Tibial artery (tissue), 4 donors: ENCODE measurements at regions not wholly inside any gene's neighbourhood (a gene's known extent, or its start where the extent isn't known, plus 50 kb on each side); places are given as distances from the start of the nearest gene placed in this dataset.

Experiments
- DNase-seq, 2 donors: peaks; one replicate each; pipeline ENCODE4 v3.0.0-alpha.2; 2019
- H3K27ac ChIP-seq, 2 donors: fragments of 200-600 bp; sonication (generic) in 1 of 2; 1 replicate in 1 of 2; 2 replicates in 1 of 2; pipeline ENCODE4 v1.5.1; 2018 to 2019; ENCODE audit warnings: mild to moderate bottlenecking in 1 of 2
- H3K27me3 ChIP-seq, 2 donors: fragments of 200-600 bp; sonication (generic) in 1 of 2; one replicate each; pipeline versions ENCODE4 v1.5.1 to v1.6.0; 2016 to 2019
- H3K36me3 ChIP-seq, 3 donors: fragments of 200-600 bp; sonication (generic) in 2 of 3; one replicate each; pipeline ENCODE4 v1.5.1; 2016 to 2019; ENCODE audit warnings: mild to moderate bottlenecking in 2 of 3
- H3K4me1 ChIP-seq, 4 donors: fragments of 200-600 bp; sonication (generic) in 2 of 4; 1 replicate in 3 of 4; 2 replicates in 1 of 4; pipeline ENCODE4 v1.5.1; 2016 to 2019
- H3K4me3 ChIP-seq, 2 donors: fragments of 200-600 bp; sonication (generic) in 1 of 2; 1 replicate in 1 of 2; 2 replicates in 1 of 2; pipeline ENCODE4 v1.5.1; 2018 to 2019; ENCODE audit warnings: mild to moderate bottlenecking in 2 of 2
- H3K9me3 ChIP-seq, 3 donors: fragments of 200-600 bp; sonication (generic) in 1 of 3; one replicate each; pipeline ENCODE4 v1.5.1; 2016 to 2019
- CTCF ChIP-seq, 2 experiments: fragments of 200-600 bp in 1 of 2; fragments of 450-650 bp in 1 of 2; IDR thresholded peaks; one replicate each; pipeline ENCODE4 v1.5.1; 2017 to 2019; ENCODE audit warnings: antibody characterized with exemption in 2 of 2, mild to moderate bottlenecking in 1 of 2, moderate library complexity in 1 of 2
- intact Hi-C: fragments of 100-400 bp; cut with DNase I; formaldehyde crosslinking; loops from one replicate; pipeline ENCODE4 v1.15.0; 2023; ENCODE audit warnings: low total_unique reads

GRCh38 chr13:80265348-80265747 is 75.6 kb downstream of the SPRY2 start:
- Histone ChIP-seq H3K4me3 (no peak overlapping the region), H3K36me3 (no peaks in the 10 kb centered on the region), H3K27ac (no peak overlapping the region), H3K27me3 (no peaks in the 10 kb centered on the region), H3K4me1 (no peaks in the 10 kb centered on the region), H3K9me3 (no peaks in the 10 kb centered on the region)
- no peak for DNase-seq
- intact Hi-C loops = no loop called here
- TF ChIP-seq CTCF (IDR thresholded peaks at IDR 0.05) = no peak

GRCh38 chr13:80263745-80264513 is 77.0 kb downstream of the SPRY2 start:
- no peak overlapping the region for H3K4me3 ChIP-seq
- no peaks in the 10 kb centered on the region for H3K27me3 ChIP-seq
- TF ChIP-seq CTCF (IDR thresholded peaks at IDR 0.05) = no peak
- H3K27ac ChIP-seq = no peak overlapping the region
- no peak for DNase-seq
- intact Hi-C loops = no loop called here
- no peaks in the 10 kb centered on the region for H3K36me3 ChIP-seq
- no peaks in the 10 kb centered on the region for H3K4me1 ChIP-seq
- no peaks in the 10 kb centered on the region for H3K9me3 ChIP-seq

DNA sequence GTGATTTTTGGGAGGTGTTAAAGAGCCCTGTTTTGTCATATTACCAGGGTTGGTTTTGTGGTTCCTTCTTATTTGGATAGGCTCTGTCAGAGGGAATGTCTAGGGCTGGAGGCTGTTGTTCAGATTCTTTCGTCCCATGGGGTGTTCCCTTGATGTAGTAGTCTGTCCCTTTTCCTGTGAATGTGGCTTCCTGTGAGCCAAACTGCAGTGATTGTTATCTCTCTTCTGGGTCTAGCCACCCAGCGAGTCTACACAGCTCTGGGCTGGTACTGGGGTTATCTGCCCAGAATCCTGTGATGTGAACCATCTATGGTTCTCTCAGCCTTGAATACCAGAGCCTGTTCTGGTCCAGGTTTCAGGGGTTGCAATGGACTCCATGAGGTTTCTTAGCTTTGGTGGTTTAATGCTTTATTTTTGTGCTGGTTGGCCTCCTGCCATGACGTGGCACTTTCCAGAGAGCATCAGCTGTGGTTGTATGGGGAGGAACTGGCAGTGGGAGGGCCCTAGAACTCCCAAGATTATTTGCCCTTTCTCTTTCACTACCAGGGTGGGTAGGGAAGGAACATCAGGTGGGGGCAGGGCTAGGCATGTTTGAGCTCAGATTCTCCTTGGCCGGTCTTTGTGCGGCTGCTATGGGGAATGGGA is 78.8 kb downstream of the SPRY2 start:
- no peak for TF ChIP-seq CTCF (IDR thresholded peaks at IDR 0.05)
- intact Hi-C loops = no loop called here

GRCh38 chr13:80259159-80259558 is 81.8 kb downstream of the SPRY2 start:
- intact Hi-C loops = no loop called here
- Histone ChIP-seq H3K27me3 (no peaks in the 10 kb centered on the region), H3K4me1 (no peaks in the 10 kb centered on the region), H3K36me3 (no peaks in the 10 kb centered on the region), H3K9me3 (no peaks in the 10 kb centered on the region), H3K4me3 (no peak overlapping the region), H3K27ac (no peak overlapping the region)
- no peak for DNase-seq
- TF ChIP-seq CTCF (IDR thresholded peaks at IDR 0.05) = no peak

More for the DNA sequence above, 78.8 kb downstream of the SPRY2 start:
- no peak overlapping the region for H3K27ac ChIP-seq
- no peaks in the 10 kb centered on the region for H3K36me3 ChIP-seq
- no peaks in the 10 kb centered on the region for H3K9me3 ChIP-seq
- no peaks in the 10 kb centered on the region for H3K4me1 ChIP-seq
- no peak for DNase-seq
- H3K27me3 ChIP-seq = no peaks in the 10 kb centered on the region
- H3K4me3 ChIP-seq = no peak overlapping the region

GRCh38 chr13:80256352-80256932 is 84.5 kb downstream of the SPRY2 start:
- no peaks in the 10 kb centered on the region for H3K27me3 ChIP-seq
- DNase-seq = no peak
- no peaks in the 10 kb centered on the region for H3K9me3 ChIP-seq
- intact Hi-C loops = no loop called here
- H3K4me3 ChIP-seq = no peak overlapping the region
- no peak for TF ChIP-seq CTCF (IDR thresholded peaks at IDR 0.05)
- no peak overlapping the region for H3K27ac ChIP-seq
- H3K36me3 ChIP-seq = no peaks in the 10 kb centered on the region
- H3K4me1 ChIP-seq = no peaks in the 10 kb centered on the region
